PC-9 (cell line): ENCODE measurements at regions not wholly inside any gene's neighbourhood (a gene's known extent, or its start where the extent isn't known, plus 50 kb on each side); places are given as distances from the start of the nearest gene placed in this dataset.

ENCODE experiments used
- EZH2 ChIP-seq: fragments of 200-600 bp; sonication (generic); IDR thresholded peaks from 2 replicates; pipeline ENCODE4 v1.8.0; 2017; ENCODE audit warnings: antibody characterized with exemption, low read depth
- TF ChIP-seq, protein P1 (sequence below): fragments of 200-600 bp; sonication (generic); conservative IDR thresholded peaks from 2 replicates; pipeline ENCODE4 v1.6.1; 2017; ENCODE audit warnings: mixed run types, antibody characterized with exemption, mild to moderate bottlenecking, moderate library complexity

DNA sequence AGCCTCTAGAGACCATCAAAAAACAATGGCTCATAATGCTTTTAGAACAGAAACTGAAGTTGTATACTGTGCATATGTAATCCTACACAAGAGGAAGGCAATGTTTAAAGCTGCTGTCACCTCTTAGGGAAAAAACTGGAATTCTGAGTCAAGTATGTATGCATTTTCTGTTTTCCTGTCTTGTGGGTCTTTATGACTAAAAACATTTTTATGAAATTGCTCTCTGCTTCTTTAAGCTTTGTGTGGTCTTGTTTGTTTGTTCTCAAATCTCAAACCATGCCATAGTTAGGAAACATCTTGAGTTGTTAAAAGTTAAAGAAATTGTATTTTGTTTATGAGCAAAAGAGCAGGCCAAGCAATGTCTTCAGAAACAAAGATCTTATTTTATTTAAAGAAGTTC, 80.9 kb upstream of the SOX2 start:
- TF ChIP-seq, protein P1, sequence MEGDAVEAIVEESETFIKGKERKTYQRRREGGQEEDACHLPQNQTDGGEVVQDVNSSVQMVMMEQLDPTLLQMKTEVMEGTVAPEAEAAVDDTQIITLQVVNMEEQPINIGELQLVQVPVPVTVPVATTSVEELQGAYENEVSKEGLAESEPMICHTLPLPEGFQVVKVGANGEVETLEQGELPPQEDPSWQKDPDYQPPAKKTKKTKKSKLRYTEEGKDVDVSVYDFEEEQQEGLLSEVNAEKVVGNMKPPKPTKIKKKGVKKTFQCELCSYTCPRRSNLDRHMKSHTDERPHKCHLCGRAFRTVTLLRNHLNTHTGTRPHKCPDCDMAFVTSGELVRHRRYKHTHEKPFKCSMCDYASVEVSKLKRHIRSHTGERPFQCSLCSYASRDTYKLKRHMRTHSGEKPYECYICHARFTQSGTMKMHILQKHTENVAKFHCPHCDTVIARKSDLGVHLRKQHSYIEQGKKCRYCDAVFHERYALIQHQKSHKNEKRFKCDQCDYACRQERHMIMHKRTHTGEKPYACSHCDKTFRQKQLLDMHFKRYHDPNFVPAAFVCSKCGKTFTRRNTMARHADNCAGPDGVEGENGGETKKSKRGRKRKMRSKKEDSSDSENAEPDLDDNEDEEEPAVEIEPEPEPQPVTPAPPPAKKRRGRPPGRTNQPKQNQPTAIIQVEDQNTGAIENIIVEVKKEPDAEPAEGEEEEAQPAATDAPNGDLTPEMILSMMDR, result no peak
- TF ChIP-seq EZH2, result no peak
